ENCODE measurements at regions not wholly inside any gene's neighbourhood (a gene's known extent, or its start where the extent isn't known, plus 50 kb on each side); places are given as distances from the start of the nearest gene placed in this dataset.

GRCh38 chr13:47178090-47178950 lies 281.5 kb upstream of the HTR2A start:
- H3K27ac Mint-ChIP-seq, result no peak overlapping the region
- H3K27me3 Mint-ChIP-seq, result peaks cover 0 to 5% of the 10 kb centered on the region in 2 donors
- H3K4me1 Mint-ChIP-seq (ENCODE audit: low read depth in 2 of 2), result no peaks in the 10 kb centered on the region
- no peak overlapping the region for H3K4me3 Mint-ChIP-seq
- DNase-seq (no peak), ATAC-seq (replicated peaks) (no peak)
- H3K9me3 Mint-ChIP-seq, result peaks cover 0 to 2% of the 10 kb centered on the region in 2 donors
- H3K36me3 Mint-ChIP-seq (ENCODE audit: insufficient read depth), result no peaks in the 10 kb centered on the region

DNA sequence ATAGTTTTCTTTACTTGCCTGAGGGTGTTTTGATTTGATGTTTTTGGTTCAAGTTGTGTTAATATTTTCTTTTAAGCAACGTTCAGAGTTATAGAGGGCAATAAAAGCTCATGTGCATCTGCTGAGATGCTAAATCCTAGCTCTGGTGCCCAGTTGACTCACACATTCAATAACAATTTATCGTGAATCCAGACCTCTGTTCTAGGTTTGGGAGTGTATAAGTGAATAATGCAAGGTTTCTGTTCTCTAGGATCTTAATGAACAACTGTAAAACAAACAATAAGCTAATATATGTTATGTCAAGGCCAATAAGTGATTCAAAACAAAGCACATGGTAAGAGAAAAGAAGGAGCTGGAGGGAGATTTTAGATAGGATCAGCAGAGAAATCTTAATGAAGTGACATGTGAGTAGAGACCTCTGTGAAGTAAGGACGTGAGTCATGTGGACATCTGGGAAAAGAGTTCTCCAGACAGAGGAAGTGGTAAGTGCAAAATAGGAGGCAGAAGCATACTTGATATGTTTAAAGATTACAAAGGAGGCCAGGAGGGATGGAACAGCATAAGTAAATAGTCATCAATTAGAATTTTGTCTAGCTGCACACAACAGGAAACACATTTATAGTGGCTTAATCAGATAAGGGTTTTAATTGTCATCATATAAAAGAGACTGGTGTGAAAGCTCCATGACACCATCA lies 278.5 kb upstream of the HTR2A start:
- DNase-seq, result no peak
- no peaks in the 10 kb centered on the region for H3K36me3 Mint-ChIP-seq (ENCODE audit: insufficient read depth)

DNA sequence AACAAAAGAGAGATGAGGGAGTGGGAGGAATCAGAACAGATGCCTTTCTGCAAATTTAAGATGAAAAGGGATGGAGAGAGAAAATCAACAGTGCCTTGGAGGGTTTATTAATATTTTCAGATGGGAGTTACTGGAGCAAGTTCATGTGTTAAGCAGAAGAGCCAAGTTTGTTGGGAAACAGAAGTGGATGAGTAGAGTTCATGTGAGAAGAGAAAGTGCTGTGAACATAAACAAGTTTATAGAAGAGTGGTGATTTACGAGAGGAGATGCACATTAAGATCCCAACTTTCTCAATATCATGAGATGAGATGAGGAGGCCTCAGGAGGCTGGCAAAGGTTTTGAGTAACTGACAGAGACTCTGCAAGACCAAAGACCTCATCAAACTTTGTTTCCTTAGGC lies 274.1 kb upstream of the HTR2A start:
- H3K36me3 Mint-ChIP-seq (ENCODE audit: insufficient read depth), result no peaks in the 10 kb centered on the region
- H3K27ac Mint-ChIP-seq, result no peak overlapping the region
- peaks cover 0 to 5% of the 10 kb centered on the region in 2 donors for H3K9me3 Mint-ChIP-seq
- H3K4me1 Mint-ChIP-seq (ENCODE audit: low read depth in 2 of 2), result peaks cover 0 to 2% of the 10 kb centered on the region in 2 donors
- H3K27me3 Mint-ChIP-seq, result no peaks in the 10 kb centered on the region
- DNase-seq (no peak), ATAC-seq (replicated peaks) (no peak)
- no peak overlapping the region for H3K4me3 Mint-ChIP-seq

More for the DNA sequence above, 278.5 kb upstream of the HTR2A start:
- no peak overlapping the region for H3K27ac Mint-ChIP-seq
- no peak overlapping the region for H3K4me3 Mint-ChIP-seq
- no peaks in the 10 kb centered on the region for H3K4me1 Mint-ChIP-seq (ENCODE audit: low read depth in 2 of 2)
- no peaks in the 10 kb centered on the region for H3K27me3 Mint-ChIP-seq
- ATAC-seq (replicated peaks), result no peak
- peaks cover 0 to 5% of the 10 kb centered on the region in 2 donors for H3K9me3 Mint-ChIP-seq

GRCh38 chr13:47168618-47169017 lies 271.8 kb upstream of the HTR2A start:
- H3K9me3 Mint-ChIP-seq, result peaks cover 0 to 5% of the 10 kb centered on the region in 2 donors
- H3K36me3 Mint-ChIP-seq (ENCODE audit: insufficient read depth), result no peaks in the 10 kb centered on the region
- H3K27ac Mint-ChIP-seq, result no peak overlapping the region
- DNase-seq (no peak), ATAC-seq (replicated peaks) (no peak)
- H3K27me3 Mint-ChIP-seq, result no peaks in the 10 kb centered on the region
- no peak overlapping the region for H3K4me3 Mint-ChIP-seq
- peaks cover 0 to 2% of the 10 kb centered on the region in 2 donors for H3K4me1 Mint-ChIP-seq (ENCODE audit: low read depth in 2 of 2)

DNA sequence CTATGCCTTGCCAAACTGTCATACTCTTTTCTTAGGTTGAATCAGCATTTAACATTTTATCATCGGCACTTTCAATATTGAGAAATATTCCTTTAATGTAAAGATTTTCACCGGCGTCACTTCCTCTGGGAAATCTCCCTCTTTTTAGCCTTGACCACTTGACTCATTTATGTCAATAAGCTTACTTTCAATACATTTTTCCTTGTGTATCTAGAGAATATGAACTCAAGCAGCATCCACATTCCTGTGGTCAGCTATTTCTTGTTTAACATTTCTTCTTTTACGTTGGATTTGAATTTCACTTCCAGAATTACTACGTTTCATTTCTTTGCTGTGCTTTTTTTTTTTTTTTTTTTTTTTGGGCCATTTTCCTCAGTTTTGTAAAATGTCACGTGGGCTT lies 271.2 kb upstream of the HTR2A start:
- Mint-ChIP-seq H3K27me3 (no peaks in the 10 kb centered on the region), H3K4me1 (ENCODE audit: low read depth in 2 of 2) (peaks cover 0 to 2% of the 10 kb centered on the region in 2 donors), H3K9me3 (peaks cover 0 to 5% of the 10 kb centered on the region in 2 donors), H3K4me3 (no peak overlapping the region), H3K36me3 (ENCODE audit: insufficient read depth) (no peaks in the 10 kb centered on the region), H3K27ac (no peak overlapping the region)
- ATAC-seq (replicated peaks), result no peak
- no peak for DNase-seq

DNA sequence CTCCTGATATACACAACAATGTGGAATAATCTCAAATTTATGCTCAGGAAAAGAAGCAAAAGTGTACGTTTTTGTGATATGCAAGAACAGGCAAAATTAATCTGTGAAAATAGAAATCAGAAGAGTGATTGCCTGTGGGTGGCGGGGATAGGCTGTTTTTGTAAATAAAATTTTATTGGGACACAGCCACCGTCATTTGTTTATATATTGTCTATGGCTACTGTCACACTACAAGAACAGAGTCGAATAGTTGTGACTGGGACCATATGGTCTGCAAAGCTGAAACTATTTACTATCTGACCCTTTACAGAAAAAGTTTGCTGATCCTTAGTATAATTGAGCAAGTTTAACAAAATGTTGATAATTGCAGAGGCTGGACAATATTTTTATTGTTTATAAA lies 269.5 kb upstream of the HTR2A start:
- ATAC-seq (replicated peaks), result no peak
- no peaks in the 10 kb centered on the region for H3K36me3 Mint-ChIP-seq (ENCODE audit: insufficient read depth)
- peaks cover 0 to under 1% of the 10 kb centered on the region in 2 donors for H3K27me3 Mint-ChIP-seq
- no peak for DNase-seq
- no peak overlapping the region for H3K4me3 Mint-ChIP-seq
- H3K27ac Mint-ChIP-seq, result no peak overlapping the region
- H3K9me3 Mint-ChIP-seq, result peaks cover 0 to 3% of the 10 kb centered on the region in 2 donors
- H3K4me1 Mint-ChIP-seq (ENCODE audit: low read depth in 2 of 2), result peaks cover 0 to 2% of the 10 kb centered on the region in 2 donors

DNA sequence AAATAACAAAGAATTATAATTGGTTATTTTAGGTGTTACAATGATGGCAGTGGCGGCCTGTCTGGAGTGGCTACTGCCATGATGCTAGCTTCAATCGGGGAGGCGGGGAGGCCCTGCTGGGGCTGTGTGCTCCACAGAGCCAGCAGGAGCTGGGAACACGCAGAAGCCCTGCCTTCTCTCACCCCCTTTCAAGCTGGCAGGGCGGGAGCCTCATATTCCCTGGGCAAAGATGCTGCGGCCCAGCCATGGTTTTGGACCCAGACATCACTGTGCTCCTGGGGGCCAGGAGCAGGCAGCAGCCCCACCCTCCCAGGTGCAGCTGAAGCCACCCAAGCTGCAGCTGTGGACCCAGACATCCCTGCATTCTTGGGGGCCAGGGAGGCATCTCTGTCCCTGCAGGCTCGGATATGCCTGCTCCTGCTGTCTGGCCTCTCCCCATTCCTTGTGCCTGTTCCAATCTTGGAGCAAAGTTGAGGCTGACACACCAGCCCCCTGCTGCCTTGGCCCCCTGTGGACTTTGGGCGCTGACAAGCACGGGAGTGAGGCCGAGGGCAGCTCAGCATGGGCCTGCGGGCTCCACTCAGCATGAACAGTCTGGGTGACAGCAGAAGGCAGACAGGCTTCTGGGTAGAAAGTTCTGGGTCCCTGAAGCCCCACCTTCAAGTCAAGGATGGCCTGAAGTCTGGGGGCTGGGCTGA lies 263.1 kb upstream of the HTR2A start:
- Mint-ChIP-seq H3K4me1 (ENCODE audit: low read depth in 2 of 2) (no peaks in the 10 kb centered on the region), H3K4me3 (no peak overlapping the region), H3K27ac (no peak overlapping the region), H3K27me3 (peaks cover 0 to 7% of the 10 kb centered on the region in 2 donors), H3K9me3 (peaks cover 0 to 6% of the 10 kb centered on the region in 2 donors), H3K36me3 (ENCODE audit: insufficient read depth) (no peaks in the 10 kb centered on the region)
- DNase-seq, result no peak
- no peak for ATAC-seq (replicated peaks)

DNA sequence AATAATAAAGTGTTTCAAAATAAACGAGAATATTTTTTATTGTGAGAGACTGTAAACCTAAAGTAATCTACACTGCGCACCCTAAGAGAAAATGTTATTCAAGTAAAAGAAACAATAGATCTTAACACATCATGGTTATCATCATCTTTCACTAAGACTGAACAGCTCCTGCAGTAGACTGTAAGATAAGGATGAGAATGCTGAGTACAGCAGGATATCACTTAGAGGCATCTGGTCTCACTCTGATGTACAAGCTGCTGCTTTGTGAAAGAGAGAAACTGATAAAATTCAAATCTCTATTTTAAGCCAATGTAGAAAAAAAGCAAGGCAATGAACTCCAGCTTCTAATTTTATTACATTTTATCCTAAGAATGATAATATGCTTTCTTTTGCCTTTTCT lies 261.7 kb upstream of the HTR2A start:
- Mint-ChIP-seq H3K4me3 (no peak overlapping the region), H3K4me1 (ENCODE audit: low read depth in 2 of 2) (no peaks in the 10 kb centered on the region), H3K36me3 (ENCODE audit: insufficient read depth) (no peaks in the 10 kb centered on the region), H3K27me3 (peaks cover 6 to 14% of the 10 kb centered on the region in 2 donors), H3K27ac (no peak overlapping the region), H3K9me3 (peaks cover 0 to 6% of the 10 kb centered on the region in 2 donors)
- DNase-seq, result no peak
- ATAC-seq (replicated peaks), result no peak

DNA sequence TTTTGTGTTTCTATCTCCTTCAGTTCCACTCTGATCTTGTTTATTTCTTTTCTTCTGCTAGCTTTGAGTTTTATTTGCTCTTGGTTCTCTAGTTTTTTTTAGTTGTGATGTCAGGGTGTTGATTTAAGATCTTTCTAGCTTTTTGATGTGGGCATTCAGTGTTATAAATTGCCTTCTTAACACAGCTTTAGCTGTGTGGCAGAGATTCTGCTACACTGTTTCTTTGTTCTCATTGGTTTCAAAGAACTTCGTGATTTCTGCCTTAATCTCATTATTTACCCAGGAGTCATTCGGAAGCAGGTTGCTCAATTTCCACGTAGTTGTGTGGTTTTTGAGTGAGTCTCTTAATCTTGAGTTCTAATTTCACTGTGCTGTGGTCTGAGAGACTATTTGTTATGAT lies 251.7 kb upstream of the HTR2A start:
- Mint-ChIP-seq H3K27me3 (peaks cover 0 to under 1% of the 10 kb centered on the region in 2 donors), H3K4me3 (no peak overlapping the region), H3K27ac (no peak overlapping the region), H3K4me1 (ENCODE audit: low read depth in 2 of 2) (no peaks in the 10 kb centered on the region), H3K9me3 (peaks cover 0 to 1% of the 10 kb centered on the region in 2 donors), H3K36me3 (ENCODE audit: insufficient read depth) (peaks cover 3% of the 10 kb centered on the region)
- ATAC-seq (replicated peaks) (no peak), DNase-seq (no peak)

GRCh38 chr13:47147812-47148119 lies 250.9 kb upstream of the HTR2A start:
- ATAC-seq (replicated peaks) (no peak), DNase-seq (no peak)
- Mint-ChIP-seq H3K27ac (no peak overlapping the region), H3K27me3 (no peaks in the 10 kb centered on the region), H3K4me3 (no peak overlapping the region), H3K36me3 (ENCODE audit: insufficient read depth) (peaks cover 3% of the 10 kb centered on the region), H3K4me1 (ENCODE audit: low read depth in 2 of 2) (no peaks in the 10 kb centered on the region), H3K9me3 (peaks cover 0 to 1% of the 10 kb centered on the region in 2 donors)

DNA sequence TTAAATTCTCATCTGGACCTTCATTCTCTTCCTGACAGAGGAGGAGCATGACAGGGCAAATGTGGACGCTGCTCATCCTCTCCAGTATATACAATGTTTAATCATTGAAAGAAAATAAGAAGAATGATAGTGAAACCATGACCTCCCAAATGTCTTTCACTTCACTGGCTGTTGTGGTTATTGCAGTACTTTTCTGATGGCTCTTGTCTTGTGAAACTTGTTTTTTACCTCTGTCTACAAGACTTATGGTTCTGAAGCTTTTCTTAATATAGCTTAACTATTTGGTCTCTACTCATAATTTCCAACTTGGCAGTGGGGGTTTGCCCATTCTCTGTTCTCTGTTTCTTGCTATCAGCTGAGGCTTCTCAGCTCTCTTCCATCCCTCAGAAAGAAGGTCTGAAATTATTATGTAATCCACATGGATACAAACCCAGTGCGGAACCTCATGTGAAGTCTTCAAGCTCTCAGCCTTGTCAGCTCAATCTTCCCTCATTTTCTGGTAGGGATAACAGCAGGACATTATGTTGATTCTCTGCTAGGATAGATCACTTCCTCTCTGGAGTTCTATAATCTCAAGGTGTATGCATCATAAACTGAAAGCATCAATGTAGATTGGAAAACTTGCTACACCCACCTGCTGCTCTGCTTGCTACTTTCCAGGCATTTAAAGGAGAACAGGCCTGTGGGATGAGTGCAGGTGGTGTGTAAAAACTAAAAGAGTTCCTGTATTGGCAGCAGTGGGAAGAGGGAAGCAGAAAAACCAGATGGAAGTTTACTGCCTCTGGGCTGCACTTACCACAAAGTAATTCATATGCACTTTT lies 250.3 kb upstream of the HTR2A start:
- ATAC-seq (replicated peaks) (no peak), DNase-seq (no peak)
- no peaks in the 10 kb centered on the region for H3K27me3 Mint-ChIP-seq
- H3K4me3 Mint-ChIP-seq, result no peak overlapping the region
- H3K9me3 Mint-ChIP-seq, result peaks cover 0 to 1% of the 10 kb centered on the region in 2 donors
- no peaks in the 10 kb centered on the region for H3K4me1 Mint-ChIP-seq (ENCODE audit: low read depth in 2 of 2)
- no peak overlapping the region for H3K27ac Mint-ChIP-seq
- H3K36me3 Mint-ChIP-seq (ENCODE audit: insufficient read depth), result peaks cover 3% of the 10 kb centered on the region

DNA sequence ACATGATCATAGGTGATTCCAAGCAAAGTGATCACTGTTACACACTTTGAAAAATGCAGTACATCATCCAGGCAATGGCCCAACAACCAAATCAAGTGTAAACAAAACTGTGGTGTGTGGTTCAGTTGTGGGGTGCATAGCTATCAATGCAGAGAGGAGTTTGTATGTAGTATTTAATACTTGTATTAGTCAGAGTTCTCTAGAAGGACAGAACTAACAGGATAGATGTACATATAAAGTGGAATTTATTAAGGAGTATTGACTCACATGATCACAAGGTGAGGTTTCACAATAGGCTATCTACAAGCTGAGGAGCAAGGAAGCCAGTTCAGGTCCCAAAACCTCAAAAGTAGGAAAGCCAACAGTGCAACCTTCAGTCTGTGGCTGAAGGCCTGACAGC lies 249.3 kb upstream of the HTR2A start:
- ATAC-seq (replicated peaks) (no peak), DNase-seq (no peak)
- H3K9me3 Mint-ChIP-seq, result peaks cover 0 to 1% of the 10 kb centered on the region in 2 donors
- no peak overlapping the region for H3K4me3 Mint-ChIP-seq
- no peaks in the 10 kb centered on the region for H3K4me1 Mint-ChIP-seq (ENCODE audit: low read depth in 2 of 2)
- H3K36me3 Mint-ChIP-seq (ENCODE audit: insufficient read depth), result peaks cover 3% of the 10 kb centered on the region
- no peak overlapping the region for H3K27ac Mint-ChIP-seq
- H3K27me3 Mint-ChIP-seq, result no peaks in the 10 kb centered on the region

GRCh38 chr13:47144782-47145181 lies 247.9 kb upstream of the HTR2A start:
- Mint-ChIP-seq H3K27me3 (no peaks in the 10 kb centered on the region), H3K9me3 (no peaks in the 10 kb centered on the region), H3K4me3 (no peak overlapping the region), H3K4me1 (ENCODE audit: low read depth in 2 of 2) (no peaks in the 10 kb centered on the region), H3K27ac (no peak overlapping the region), H3K36me3 (ENCODE audit: insufficient read depth) (peaks cover 3% of the 10 kb centered on the region)
- ATAC-seq (replicated peaks) (no peak), DNase-seq (no peak)
